ENCODE measurements at regions not wholly inside any gene's neighbourhood (a gene's known extent, or its start where the extent isn't known, plus 50 kb on each side); places are given as distances from the start of the nearest gene placed in this dataset.

DNA sequence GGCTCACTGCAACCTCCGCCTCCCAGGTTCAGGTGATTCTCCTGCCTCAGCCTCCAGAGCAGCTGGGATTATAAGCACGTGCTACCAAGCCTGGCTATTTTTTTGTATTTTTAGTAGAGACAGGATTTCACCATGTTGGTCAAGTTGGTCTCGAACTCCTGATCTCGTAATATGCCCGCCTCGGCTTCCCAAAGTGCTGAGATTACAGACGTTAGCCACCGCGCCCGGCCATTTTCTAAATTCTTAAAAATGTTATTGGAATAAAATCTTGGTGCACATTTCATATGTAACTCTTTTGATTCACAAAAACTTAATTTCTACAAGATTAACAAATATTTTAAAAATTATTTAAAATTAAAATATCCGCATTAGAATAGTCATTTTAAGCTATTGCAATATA lies 1480.3 kb upstream of the SPRY2 start:
- TF ChIP-seq CTCF (IDR thresholded peaks at IDR 0.05; ENCODE audit: low read depth, low read length, missing control alignments), result no peak
- H3K4me3 ChIP-seq (replicated peaks; ENCODE audit: low read depth, low read length), result no peak overlapping the region
- DNase-seq (ENCODE audit: extremely low read depth, low read depth), result no peak

- DNase-seq (ENCODE audit: extremely low read depth, low read depth), result no peak
- no peak for TF ChIP-seq CTCF (IDR thresholded peaks at IDR 0.05; ENCODE audit: low read depth, low read length, missing control alignments)
These were observed 1459.5 kb upstream of the SPRY2 start for GRCh38 chr13:81800433-81800832.

GRCh38 chr13:81795710-81796109 lies 1454.8 kb upstream of the SPRY2 start:
- no peak for DNase-seq (ENCODE audit: extremely low read depth, low read depth)
- TF ChIP-seq CTCF (IDR thresholded peaks at IDR 0.05; ENCODE audit: low read depth, low read length, missing control alignments), result no peak
- H3K4me3 ChIP-seq (replicated peaks; ENCODE audit: low read depth, low read length), result no peak overlapping the region

More at GRCh38 chr13:81800433-81800832, 1459.5 kb upstream of the SPRY2 start:
- no peak overlapping the region for H3K4me3 ChIP-seq (replicated peaks; ENCODE audit: low read depth, low read length)

GRCh38 chr13:81791641-81792040 lies 1450.7 kb upstream of the SPRY2 start:
- H3K4me3 ChIP-seq (replicated peaks; ENCODE audit: low read depth, low read length), result no peak overlapping the region
- DNase-seq (ENCODE audit: extremely low read depth, low read depth), result no peak
- TF ChIP-seq CTCF (IDR thresholded peaks at IDR 0.05; ENCODE audit: low read depth, low read length, missing control alignments), result no peak

- TF ChIP-seq CTCF (IDR thresholded peaks at IDR 0.05; ENCODE audit: low read depth, low read length, missing control alignments), result no peak
- DNase-seq (ENCODE audit: extremely low read depth, low read depth), result no peak
- no peak overlapping the region for H3K4me3 ChIP-seq (replicated peaks; ENCODE audit: low read depth, low read length)
These were observed 1440.5 kb upstream of the SPRY2 start for GRCh38 chr13:81781471-81781870.

GRCh38 chr13:81779876-81780275 lies 1439.0 kb upstream of the SPRY2 start:
- TF ChIP-seq CTCF (IDR thresholded peaks at IDR 0.05; ENCODE audit: low read depth, low read length, missing control alignments), result no peak
- H3K4me3 ChIP-seq (replicated peaks; ENCODE audit: low read depth, low read length), result no peak overlapping the region
- DNase-seq (ENCODE audit: extremely low read depth, low read depth), result no peak

DNA sequence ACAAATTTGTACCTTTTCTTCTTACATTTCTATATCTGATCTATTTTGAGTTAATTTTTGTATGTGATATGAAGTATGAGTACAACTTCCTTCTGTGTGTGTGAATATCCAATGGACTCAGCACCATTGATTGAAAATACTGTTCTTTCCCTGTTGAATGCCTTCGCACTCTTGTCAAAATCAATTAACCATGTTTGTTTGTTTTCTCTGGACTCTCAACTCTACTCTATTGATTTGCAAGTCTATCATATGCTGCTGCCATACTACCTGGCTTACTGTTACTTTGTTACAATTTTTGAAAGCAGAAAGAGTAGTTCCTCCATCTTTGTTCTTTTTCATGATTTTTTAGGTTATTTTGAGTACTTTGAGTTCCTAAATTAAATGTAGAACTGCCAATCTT lies 1437.4 kb upstream of the SPRY2 start:
- no peak overlapping the region for H3K4me3 ChIP-seq (replicated peaks; ENCODE audit: low read depth, low read length)
- TF ChIP-seq CTCF (IDR thresholded peaks at IDR 0.05; ENCODE audit: low read depth, low read length, missing control alignments), result no peak
- no peak for DNase-seq (ENCODE audit: extremely low read depth, low read depth)
